ENCODE measurements at regions not wholly inside any gene's neighbourhood (a gene's known extent, or its start where the extent isn't known, plus 50 kb on each side); places are given as distances from the start of the nearest gene placed in this dataset.

DNA sequence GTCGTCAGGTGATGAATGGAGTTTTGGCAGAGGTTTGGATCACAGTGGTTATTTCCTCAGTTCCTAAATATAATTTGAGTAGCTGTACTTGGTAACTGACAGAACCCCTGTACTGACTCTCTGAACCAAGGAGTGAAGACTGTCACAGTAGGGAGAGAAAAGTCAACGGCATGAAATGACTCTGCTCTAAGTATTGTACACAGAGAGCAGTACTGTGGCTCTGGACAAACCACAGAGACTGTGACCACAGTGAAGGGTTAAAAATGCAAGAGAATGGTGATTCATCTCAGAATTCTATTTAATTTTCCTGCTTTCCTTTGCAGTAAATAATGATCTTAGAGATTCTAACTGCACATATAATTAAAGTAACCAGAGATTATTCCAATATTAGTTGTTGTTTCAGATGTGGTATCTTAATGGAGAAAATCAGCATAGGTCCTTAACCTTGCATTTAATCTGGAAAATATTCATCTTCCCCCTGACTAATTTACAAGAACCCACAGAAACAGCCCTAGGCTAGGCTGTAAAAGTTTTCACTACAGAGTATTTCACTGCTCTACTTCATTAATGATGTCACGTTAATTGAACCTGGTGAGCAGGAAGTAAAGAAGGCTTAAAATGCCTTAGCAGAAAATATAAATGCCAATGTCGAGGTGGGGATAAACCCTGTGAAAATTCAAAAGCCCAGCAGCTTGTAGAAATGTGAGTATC, 221.9 kb downstream of the LIG4 start:
- Mint-ChIP-seq H3K4me1 (ENCODE audit: low read depth, unreplicated experiment) (no peaks in the 10 kb centered on the region), H3K27me3 (ENCODE audit: insufficient read depth, unreplicated experiment) (no peaks in the 10 kb centered on the region), H3K9me3 (ENCODE audit: unreplicated experiment) (no peaks in the 10 kb centered on the region), H3K4me3 (ENCODE audit: unreplicated experiment) (no peak overlapping the region), H3K27ac (ENCODE audit: unreplicated experiment) (no peak overlapping the region), H3K36me3 (ENCODE audit: insufficient read depth, unreplicated experiment) (no peaks in the 10 kb centered on the region)
- CTCF ChIA-PET = no interaction called here
- intact Hi-C loops (cut with micrococcal nuclease; ENCODE audit: unreplicated experiment) = no loop called here
- TF ChIP-seq, protein P1, sequence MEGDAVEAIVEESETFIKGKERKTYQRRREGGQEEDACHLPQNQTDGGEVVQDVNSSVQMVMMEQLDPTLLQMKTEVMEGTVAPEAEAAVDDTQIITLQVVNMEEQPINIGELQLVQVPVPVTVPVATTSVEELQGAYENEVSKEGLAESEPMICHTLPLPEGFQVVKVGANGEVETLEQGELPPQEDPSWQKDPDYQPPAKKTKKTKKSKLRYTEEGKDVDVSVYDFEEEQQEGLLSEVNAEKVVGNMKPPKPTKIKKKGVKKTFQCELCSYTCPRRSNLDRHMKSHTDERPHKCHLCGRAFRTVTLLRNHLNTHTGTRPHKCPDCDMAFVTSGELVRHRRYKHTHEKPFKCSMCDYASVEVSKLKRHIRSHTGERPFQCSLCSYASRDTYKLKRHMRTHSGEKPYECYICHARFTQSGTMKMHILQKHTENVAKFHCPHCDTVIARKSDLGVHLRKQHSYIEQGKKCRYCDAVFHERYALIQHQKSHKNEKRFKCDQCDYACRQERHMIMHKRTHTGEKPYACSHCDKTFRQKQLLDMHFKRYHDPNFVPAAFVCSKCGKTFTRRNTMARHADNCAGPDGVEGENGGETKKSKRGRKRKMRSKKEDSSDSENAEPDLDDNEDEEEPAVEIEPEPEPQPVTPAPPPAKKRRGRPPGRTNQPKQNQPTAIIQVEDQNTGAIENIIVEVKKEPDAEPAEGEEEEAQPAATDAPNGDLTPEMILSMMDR (IDR thresholded peaks at IDR 0.05; ENCODE audit: insufficient read depth in 1 of 2, low read depth in 1 of 2, low read length in 1 of 2, severe bottlenecking in 1 of 2, unreplicated experiment in 1 of 2) = no peak
- no peak for DNase-seq
- no peaks in the 10 kb centered on the region for H3K27me3 ChIP-seq (replicated peaks; ENCODE audit: control insufficient read depth, insufficient read depth, low read length)
- H3K9me3 ChIP-seq = peaks cover 6% of the 10 kb centered on the region
- no peak overlapping the region for H3K4me3 ChIP-seq (ENCODE audit: low read depth, low read length)
- no peaks in the 10 kb centered on the region for H3K36me3 ChIP-seq (ENCODE audit: control insufficient read depth, insufficient read depth, low read length)
- no TSS peak for BruUV-seq (replicated peaks)
- 0 out of 2 replicates have a peak, but pooled peaks cover 3% of the 10 kb centered on the region for H3K4me1 ChIP-seq
- POLR2A ChIA-PET = no interaction called here

DNA sequence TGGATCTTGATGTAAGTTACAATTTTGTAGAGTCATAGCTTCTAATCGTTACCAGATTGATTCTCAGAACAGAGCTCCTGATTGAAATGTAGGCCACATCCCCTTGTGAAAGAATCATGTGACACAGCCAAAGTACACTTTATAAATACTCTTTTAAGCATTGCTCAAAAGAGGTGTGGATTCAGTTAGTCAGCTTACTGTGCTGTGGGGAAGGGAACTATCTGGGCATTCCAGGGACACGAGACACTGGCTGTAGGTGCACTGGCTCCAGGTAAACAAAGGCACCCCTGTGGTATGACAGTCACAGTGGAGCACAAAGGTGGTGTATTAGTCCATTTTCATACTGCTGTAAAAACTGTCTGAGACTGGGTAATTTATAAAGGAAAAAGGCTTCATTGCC, 222.8 kb downstream of the LIG4 start:
- Histone ChIP-seq H3K36me3 (ENCODE audit: control insufficient read depth, insufficient read depth, low read length) (no peaks in the 10 kb centered on the region), H3K9me3 (peaks cover 9% of the 10 kb centered on the region), H3K4me3 (ENCODE audit: low read depth, low read length) (no peak overlapping the region), H3K4me1 (0 out of 2 replicates have a peak, but pooled peaks cover 3% of the 10 kb centered on the region), H3K27me3 (replicated peaks; ENCODE audit: control insufficient read depth, insufficient read depth, low read length) (no peaks in the 10 kb centered on the region)
- CTCF ChIA-PET = no interaction called here
- Mint-ChIP-seq H3K4me3 (ENCODE audit: unreplicated experiment) (no peak overlapping the region), H3K27ac (ENCODE audit: unreplicated experiment) (no peak overlapping the region), H3K36me3 (ENCODE audit: insufficient read depth, unreplicated experiment) (no peaks in the 10 kb centered on the region), H3K9me3 (ENCODE audit: unreplicated experiment) (no peaks in the 10 kb centered on the region), H3K4me1 (ENCODE audit: low read depth, unreplicated experiment) (no peaks in the 10 kb centered on the region), H3K27me3 (ENCODE audit: insufficient read depth, unreplicated experiment) (no peaks in the 10 kb centered on the region)
- TF ChIP-seq, protein P1 (IDR thresholded peaks at IDR 0.05; ENCODE audit: insufficient read depth in 1 of 2, low read depth in 1 of 2, low read length in 1 of 2, severe bottlenecking in 1 of 2, unreplicated experiment in 1 of 2) = no peak
- POLR2A ChIA-PET = no interaction called here
- no TSS peak for BruUV-seq (replicated peaks)
- DNase-seq = peak in 1 of 2 experiments; percentile 9
- intact Hi-C loops (cut with micrococcal nuclease; ENCODE audit: unreplicated experiment) = no loop called here

- no peak for DNase-seq
- intact Hi-C loops (cut with micrococcal nuclease; ENCODE audit: unreplicated experiment) = no loop called here
- POLR2A ChIA-PET = no interaction called here
- TF ChIP-seq, protein P1 (IDR thresholded peaks at IDR 0.05; ENCODE audit: insufficient read depth in 1 of 2, low read depth in 1 of 2, low read length in 1 of 2, severe bottlenecking in 1 of 2, unreplicated experiment in 1 of 2) = no peak
- H3K36me3 ChIP-seq (ENCODE audit: control insufficient read depth, insufficient read depth, low read length) = no peaks in the 10 kb centered on the region
- Mint-ChIP-seq H3K4me3 (ENCODE audit: unreplicated experiment) (no peak overlapping the region), H3K36me3 (ENCODE audit: insufficient read depth, unreplicated experiment) (no peaks in the 10 kb centered on the region), H3K27me3 (ENCODE audit: insufficient read depth, unreplicated experiment) (peaks cover 4% of the 10 kb centered on the region), H3K27ac (ENCODE audit: unreplicated experiment) (no peak overlapping the region), H3K4me1 (ENCODE audit: low read depth, unreplicated experiment) (no peaks in the 10 kb centered on the region), H3K9me3 (ENCODE audit: unreplicated experiment) (no peaks in the 10 kb centered on the region)
- H3K9me3 ChIP-seq = no peaks in the 10 kb centered on the region
- CTCF ChIA-PET = no interaction called here
- H3K27me3 ChIP-seq (replicated peaks; ENCODE audit: control insufficient read depth, insufficient read depth, low read length) = no peaks in the 10 kb centered on the region
- no TSS peak for BruUV-seq (replicated peaks)
- H3K4me3 ChIP-seq (ENCODE audit: low read depth, low read length) = no peak overlapping the region
- no peaks in the 10 kb centered on the region for H3K4me1 ChIP-seq
Measured at GRCh38 chr13:107977071-107977574, 238.2 kb downstream of the LIG4 start.
